Osteoblast (primary cell): ENCODE measurements at regions not wholly inside any gene's neighbourhood (a gene's known extent, or its start where the extent isn't known, plus 50 kb on each side); places are given as distances from the start of the nearest gene placed in this dataset.

ENCODE experiments used
- DNase-seq: peaks from one replicate; pipeline ENCODE4 v3.0.0; 2011; ENCODE audit warnings: low spot score, mixed read lengths; ENCODE audit not compliant: insufficient read length; ENCODE audit errors: missing footprints
- H2AFZ ChIP-seq: 2 replicates; pipeline ENCODE4 v1.6.0; 2011; ENCODE audit warnings: mild to moderate bottlenecking, low read length
- H3K27ac ChIP-seq: 2 replicates; pipeline ENCODE4 v1.5.1; 2011; ENCODE audit warnings: mild to moderate bottlenecking, low read depth, low read length, moderate library complexity
- H3K27me3 ChIP-seq: 2 replicates; pipeline ENCODE4 v1.6.0; 2012; ENCODE audit warnings: mild to moderate bottlenecking, control low read depth, inconsistent platforms, low read length, moderate library complexity; ENCODE audit not compliant: insufficient read depth
- H3K36me3 ChIP-seq: 2 replicates; pipeline ENCODE4 v1.5.1; 2011; ENCODE audit warnings: mild to moderate bottlenecking, low read length, control low read depth, moderate library complexity; ENCODE audit not compliant: insufficient read depth
- H3K4me1 ChIP-seq: 2 replicates; pipeline ENCODE4 v1.5.1; 2011; ENCODE audit warnings: mild to moderate bottlenecking, low read length, control low read depth, moderate library complexity; ENCODE audit not compliant: insufficient read depth
- H3K4me2 ChIP-seq: 2 replicates; pipeline ENCODE4 v1.6.0; 2011; ENCODE audit warnings: mild to moderate bottlenecking, low read length; ENCODE audit not compliant: insufficient read depth
- H3K4me3 ChIP-seq: fragments of 200-600 bp; sonication (generic); 3 replicates; pipeline ENCODE4 v1.5.1; 2012; ENCODE audit warnings: mild to moderate bottlenecking, low read length, inconsistent platforms; ENCODE audit not compliant: insufficient read depth
- H3K79me2 ChIP-seq: 2 replicates; pipeline ENCODE4 v1.6.0; 2012; ENCODE audit warnings: mild to moderate bottlenecking, low read length, control low read depth, inconsistent platforms; ENCODE audit not compliant: insufficient read depth
- H3K9me3 ChIP-seq: 2 replicates; pipeline ENCODE4 v1.5.1; 2011; ENCODE audit warnings: low read depth, low read length, control low read depth
- H4K20me1 ChIP-seq: 2 replicates; pipeline ENCODE4 v1.6.0; 2012; ENCODE audit warnings: mild to moderate bottlenecking, low read length, control low read depth; ENCODE audit not compliant: insufficient read depth
- TF ChIP-seq, protein P1 (sequence below): IDR thresholded peaks from 2 replicates; pipeline ENCODE4 v1.5.1; 2011; ENCODE audit warnings: mild to moderate bottlenecking, low read depth, low read length, moderate library complexity; ENCODE audit errors: extremely low read depth

DNA sequence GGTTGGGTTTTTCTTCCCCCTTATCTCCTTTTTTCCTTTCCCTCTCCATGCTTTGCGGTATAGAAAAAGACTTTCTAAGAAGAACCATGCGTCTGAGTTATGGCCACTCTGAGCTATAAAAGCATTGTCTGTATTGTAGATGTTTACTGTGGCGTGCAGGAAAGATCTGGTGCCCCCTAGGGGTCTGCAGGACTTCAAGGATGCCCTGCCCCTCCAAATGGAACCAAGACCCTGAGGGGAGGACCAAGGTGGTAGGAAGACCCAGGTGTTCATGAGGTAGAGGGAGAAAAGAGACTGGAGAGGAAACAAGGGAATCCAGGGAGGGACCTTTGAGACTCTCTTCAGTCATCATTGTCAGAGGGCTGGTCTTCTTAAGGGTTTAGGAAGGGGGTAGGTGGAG lies 68.8 kb downstream of the CYP26A1 start:
- Histone ChIP-seq H3K4me3 (no peak overlapping the region), H3K27ac (no peak overlapping the region), H3K9me3 (no peaks in the 10 kb centered on the region), H3K4me1 (no peaks in the 10 kb centered on the region), H2AFZ (no peak overlapping the region), H3K36me3 (no peaks in the 10 kb centered on the region), H3K4me2 (no peak overlapping the region), H3K79me2 (no peaks in the 10 kb centered on the region), H3K27me3 (peaks cover 3% of the 10 kb centered on the region), H4K20me1 (no peaks in the 10 kb centered on the region)
- peak; percentile 54 for DNase-seq
- TF ChIP-seq, protein P1, sequence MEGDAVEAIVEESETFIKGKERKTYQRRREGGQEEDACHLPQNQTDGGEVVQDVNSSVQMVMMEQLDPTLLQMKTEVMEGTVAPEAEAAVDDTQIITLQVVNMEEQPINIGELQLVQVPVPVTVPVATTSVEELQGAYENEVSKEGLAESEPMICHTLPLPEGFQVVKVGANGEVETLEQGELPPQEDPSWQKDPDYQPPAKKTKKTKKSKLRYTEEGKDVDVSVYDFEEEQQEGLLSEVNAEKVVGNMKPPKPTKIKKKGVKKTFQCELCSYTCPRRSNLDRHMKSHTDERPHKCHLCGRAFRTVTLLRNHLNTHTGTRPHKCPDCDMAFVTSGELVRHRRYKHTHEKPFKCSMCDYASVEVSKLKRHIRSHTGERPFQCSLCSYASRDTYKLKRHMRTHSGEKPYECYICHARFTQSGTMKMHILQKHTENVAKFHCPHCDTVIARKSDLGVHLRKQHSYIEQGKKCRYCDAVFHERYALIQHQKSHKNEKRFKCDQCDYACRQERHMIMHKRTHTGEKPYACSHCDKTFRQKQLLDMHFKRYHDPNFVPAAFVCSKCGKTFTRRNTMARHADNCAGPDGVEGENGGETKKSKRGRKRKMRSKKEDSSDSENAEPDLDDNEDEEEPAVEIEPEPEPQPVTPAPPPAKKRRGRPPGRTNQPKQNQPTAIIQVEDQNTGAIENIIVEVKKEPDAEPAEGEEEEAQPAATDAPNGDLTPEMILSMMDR, result no peak

DNA sequence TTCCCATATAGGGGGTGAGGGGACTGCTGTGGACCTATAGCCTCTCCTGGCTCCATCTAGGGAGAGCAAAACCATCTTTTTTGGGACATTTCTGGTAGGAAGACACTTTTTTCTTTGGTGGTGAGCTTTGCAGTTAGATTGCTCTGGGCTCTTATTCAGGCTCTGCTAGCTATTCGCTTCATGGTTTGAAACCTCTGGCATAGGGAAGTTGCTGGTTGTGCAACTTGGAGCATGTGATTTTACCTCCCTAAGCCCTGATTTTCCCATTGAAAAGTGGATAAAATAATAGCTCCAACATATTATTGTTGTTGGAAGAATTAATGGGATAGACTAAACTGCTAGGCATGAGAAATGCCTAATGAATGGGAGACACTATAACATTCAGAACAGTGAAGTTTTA lies 69.6 kb downstream of the CYP26A1 start:
- Histone ChIP-seq H3K4me2 (no peak overlapping the region), H3K27me3 (peaks cover 3% of the 10 kb centered on the region), H3K4me1 (no peaks in the 10 kb centered on the region), H3K9me3 (no peaks in the 10 kb centered on the region), H3K79me2 (no peaks in the 10 kb centered on the region), H4K20me1 (no peaks in the 10 kb centered on the region), H3K36me3 (no peaks in the 10 kb centered on the region), H3K27ac (no peak overlapping the region), H3K4me3 (no peak overlapping the region), H2AFZ (no peak overlapping the region)
- TF ChIP-seq, protein P1, result no peak
- DNase-seq, result no peak

DNA sequence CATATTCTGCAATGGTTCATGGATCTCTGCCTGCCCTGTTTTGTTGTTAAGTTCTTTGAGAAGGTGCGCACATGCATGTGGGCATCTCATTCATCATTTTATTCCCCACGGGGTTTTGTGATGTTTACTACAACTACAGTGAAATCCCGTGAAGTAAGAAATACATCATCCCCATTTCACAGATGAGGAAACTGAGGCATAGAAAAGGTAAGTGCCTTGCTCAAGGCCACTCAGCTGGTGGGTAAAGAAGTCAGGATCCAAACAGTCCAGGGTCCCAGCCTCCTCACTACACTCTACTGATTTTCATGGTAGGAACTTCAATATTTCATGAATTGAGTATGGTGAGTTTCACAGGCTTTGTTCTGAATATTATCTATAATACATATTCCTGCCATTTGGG lies 72.6 kb downstream of the CYP26A1 start:
- no peak for DNase-seq
- H3K4me3 ChIP-seq, result no peak overlapping the region
- no peak overlapping the region for H3K4me2 ChIP-seq
- H3K36me3 ChIP-seq, result no peaks in the 10 kb centered on the region
- no peaks in the 10 kb centered on the region for H3K9me3 ChIP-seq
- TF ChIP-seq, protein P1, result no peak
- H3K4me1 ChIP-seq, result peaks cover 15% of the 10 kb centered on the region
- H2AFZ ChIP-seq, result no peak overlapping the region
- H3K27me3 ChIP-seq, result peaks cover 3% of the 10 kb centered on the region
- H3K79me2 ChIP-seq, result no peaks in the 10 kb centered on the region
- H3K27ac ChIP-seq, result no peak overlapping the region
- no peaks in the 10 kb centered on the region for H4K20me1 ChIP-seq

DNA sequence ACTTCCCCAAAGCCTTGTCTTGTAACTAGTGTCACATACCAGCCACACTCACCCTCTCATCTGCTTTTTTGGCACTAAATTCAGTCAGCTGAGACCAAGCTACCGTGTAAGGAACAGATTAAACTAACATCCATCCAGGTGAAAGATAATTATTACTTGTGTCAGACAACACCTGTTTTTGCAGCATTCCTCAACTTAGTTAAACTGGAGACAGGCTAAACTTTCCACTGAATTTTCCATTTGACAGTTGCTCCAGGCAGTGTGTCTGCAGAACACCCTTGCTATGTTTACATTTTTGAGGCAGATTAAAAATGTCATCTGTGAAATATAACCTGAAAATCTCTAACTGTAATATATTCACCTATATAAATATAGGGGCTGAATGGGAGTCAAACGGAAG lies 73.6 kb downstream of the CYP26A1 start:
- no peak for DNase-seq
- Histone ChIP-seq H3K27me3 (peaks cover 3% of the 10 kb centered on the region), H3K36me3 (no peaks in the 10 kb centered on the region), H2AFZ (no peak overlapping the region), H3K4me2 (no peak overlapping the region), H4K20me1 (no peaks in the 10 kb centered on the region), H3K4me3 (no peak overlapping the region), H3K9me3 (no peaks in the 10 kb centered on the region), H3K27ac (no peak overlapping the region), H3K79me2 (no peaks in the 10 kb centered on the region), H3K4me1 (peaks cover 24% of the 10 kb centered on the region)
- TF ChIP-seq, protein P1, result no peak
